COR-L47 (cell line): ENCODE measurements at regions not wholly inside any gene's neighbourhood (a gene's known extent, or its start where the extent isn't known, plus 50 kb on each side); places are given as distances from the start of the nearest gene placed in this dataset.

Experiments
- DNase-seq: peaks from one replicate; lab custom pipeline; 2025; lab: John Stamatoyannopoulos, UW

DNA sequence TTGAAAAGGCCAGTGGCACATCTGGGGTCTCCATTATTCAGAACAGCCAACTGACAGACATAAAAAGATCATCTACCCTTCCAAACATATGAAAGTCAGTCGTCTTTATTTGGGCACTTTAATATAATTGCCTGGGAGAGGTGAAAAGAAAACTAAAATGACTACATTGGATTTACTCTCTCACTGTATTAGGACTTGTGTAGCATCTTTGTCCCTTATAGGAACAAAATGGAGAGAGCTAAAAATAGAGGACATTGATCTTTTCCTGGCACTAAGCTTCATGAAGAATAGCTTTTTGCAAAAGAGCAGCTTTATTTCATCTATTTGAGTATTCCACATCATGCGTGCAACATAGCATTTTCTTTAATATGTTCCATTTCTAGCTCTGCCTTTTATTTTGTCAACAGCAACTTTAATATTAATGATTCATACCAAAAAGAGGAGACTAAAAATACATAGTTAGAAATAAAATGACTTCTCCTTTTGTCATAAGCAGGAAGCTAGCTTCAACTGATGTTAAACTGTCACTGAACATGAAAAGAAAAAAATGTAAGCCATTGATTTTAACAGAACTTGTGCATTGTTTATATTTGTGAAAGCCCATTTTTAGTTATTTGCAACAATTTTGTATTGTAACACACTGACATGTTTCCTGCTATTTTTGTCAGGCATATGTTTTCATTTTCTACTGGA, 254.6 kb downstream of the SEC23A start:
- DNase-seq, result no peak

DNA sequence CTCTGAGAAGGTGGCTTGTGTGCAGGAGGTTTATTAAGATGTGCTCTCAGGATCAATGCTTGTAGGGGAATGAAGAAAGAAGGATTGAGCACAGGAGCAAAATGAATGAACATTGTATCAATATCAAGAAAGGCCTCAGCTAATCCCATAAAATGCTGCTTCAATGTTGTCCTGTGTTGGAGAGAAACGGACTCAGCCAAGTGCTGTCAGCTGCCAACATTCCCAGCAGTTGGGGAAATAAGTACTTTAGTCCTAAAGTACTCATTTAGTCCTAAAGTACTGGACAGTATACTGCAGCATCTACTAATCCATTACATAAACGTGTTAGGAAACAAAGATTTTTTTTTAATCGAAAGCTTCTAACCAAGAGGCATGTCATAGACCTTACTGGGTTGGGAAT, 255.9 kb downstream of the SEC23A start:
- no peak for DNase-seq

DNA sequence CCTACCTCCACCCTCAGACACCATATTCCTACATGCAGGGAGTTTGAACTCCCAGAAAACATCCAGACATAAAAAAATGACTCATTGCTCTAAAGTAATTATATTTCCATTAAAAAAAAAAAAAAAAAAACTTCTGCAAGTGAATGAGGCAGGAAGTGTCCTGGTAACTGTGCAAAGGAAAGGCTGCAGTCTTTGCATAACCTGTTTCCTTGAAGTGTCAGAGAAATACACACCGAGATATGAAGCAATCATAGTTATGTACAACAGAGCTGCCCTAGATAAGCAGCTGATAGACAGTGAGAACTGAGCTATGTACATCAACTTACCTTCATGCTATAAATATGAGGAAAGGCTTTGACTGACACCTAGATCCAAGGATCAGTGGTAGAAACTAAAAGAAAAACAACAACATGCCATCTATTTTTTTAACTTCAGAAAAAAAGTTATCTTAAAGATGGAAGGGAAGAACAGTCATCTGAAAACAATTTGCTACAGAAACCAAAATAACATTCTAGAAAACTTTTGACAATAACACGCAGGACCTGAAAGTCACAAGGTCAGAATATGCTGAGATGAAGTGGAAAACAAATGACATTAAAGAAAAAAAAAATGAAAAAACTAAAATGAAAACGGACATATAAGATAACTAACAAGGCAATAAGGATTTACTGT, 263.2 kb downstream of the SEC23A start:
- no peak for DNase-seq

DNA sequence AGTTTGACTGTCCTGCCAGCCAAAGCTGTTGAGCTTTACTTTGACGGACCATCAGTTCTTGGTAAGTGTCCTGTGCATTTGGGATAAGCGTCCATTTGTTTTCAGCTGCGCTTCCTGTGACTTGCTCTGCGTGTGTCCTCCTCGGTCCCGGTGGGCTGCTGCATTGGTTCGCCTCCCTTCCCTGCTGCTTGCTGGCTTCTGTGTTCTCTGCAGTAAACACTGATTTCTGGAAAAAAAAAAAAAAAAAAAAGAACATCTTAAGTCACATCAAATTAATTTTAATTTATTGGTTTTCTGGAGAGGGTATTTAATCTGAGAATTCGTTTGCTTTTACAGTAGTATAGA, 264.1 kb downstream of the SEC23A start:
- no peak for DNase-seq

DNA sequence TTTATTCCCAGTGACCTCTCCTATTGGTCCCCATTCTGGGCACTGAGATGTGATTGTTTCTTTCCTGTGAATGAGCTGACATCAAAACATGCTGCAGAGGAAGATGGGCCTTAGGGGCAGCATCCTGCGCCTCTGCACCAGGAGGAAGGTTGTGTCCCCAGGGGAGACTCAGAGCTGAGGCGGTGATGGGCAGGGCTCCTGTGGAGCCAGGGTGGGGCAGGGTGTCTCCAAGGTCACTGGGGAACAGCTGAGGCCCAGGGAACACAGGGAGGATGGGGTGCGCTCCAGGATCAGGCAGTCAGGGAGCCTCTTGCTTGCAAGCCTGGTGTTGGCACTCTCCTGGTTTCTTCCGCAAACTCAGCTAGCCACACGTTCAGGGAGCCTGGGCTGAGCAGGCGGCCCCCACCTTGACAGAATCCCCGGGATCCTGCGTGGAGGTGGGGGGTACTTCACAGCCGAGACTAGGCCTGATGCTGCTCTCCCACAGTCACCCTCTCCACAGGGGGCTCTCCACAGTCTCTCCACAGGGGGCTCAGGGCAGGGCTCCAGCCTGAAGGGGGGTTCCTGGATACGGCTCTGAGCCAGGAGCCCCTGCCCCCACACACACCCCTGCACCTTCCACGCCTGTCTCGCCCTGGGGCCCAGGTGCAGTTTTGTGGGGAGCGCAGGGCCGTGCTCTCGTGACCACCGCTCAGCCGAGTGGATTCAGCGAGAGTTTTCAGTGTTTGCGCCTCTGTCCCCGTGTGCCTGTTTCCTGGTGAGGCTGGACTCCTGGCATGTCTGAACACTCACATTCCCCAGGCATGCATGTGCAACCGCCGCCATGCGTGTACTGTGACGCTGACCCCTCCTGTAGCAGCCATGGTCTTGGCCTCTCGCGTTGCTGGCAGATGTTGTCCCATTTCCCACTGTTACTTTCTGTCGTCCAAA, 264.7 kb downstream of the SEC23A start:
- no peak for DNase-seq

DNA sequence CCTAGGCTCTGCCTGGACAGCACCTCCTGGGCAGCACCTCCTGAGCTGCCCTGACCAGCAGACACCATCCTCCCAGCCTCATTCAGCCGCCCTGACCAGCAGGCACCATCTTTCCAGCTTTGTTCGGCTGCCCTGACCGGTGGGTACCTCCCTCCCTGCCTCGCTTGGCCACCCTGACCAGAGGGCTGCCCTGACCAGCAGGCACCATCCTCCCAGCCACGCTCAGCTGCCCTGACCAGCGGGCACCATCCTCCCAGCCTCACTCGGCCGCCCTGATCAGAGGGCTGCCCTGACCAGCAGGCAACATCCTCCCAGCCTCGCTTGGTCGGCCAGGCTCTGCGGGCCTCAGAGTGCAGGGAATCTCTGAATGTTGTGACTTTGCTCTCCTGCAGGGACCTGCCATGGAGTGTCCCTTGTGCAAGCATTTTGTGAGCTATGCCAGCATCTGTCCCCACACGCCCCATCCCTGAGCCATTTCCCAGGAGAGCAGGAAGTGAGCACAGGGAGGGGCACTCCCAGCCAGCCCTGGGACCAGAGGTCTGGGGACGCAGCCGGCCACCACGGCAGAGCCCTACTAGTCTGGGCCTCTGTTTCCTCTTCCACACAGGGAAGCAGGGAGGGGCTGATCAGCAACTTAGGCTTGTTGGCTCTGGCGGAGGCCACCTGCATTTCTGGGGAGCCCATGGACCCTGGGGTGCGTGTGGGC, 265.5 kb downstream of the SEC23A start:
- DNase-seq, result no peak

DNA sequence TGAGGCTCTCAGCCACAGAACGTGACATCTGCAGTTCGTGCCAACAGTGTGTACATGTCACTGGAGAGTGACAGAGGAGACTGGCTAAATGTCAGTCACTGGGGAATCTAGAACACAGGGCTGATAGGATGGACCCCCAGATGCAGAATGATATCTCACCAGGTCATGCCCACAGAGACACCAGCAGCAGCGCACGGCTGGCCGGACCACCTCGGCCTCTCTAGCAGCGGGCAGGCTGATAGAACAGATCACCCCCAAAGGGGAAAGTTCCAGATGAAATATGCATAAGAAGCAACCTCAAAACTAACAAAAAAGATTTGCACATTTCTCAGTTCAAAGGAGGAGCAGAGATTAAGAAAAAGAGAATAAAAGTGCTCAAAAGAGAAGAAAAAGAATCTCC, 266.5 kb downstream of the SEC23A start:
- no peak for DNase-seq

DNA sequence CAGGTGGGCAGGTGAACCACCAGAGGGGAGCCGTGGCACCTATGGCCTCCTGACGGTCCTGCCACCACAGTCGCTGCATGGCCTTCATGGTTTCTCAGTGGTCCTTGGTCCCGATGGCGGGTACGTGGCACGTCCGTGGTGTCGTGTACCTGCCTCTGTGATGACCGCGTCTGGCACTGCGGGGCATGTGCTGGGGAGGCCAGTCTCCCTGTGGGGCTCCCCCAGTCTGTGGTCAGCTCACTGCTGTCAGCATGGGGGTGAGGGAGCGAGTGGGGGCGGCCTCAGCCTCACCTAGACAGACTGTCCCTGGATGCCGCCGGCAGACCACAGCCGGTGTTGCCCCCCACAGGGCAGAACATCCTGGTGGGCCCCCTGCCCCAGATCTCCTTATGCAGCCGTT, 267.2 kb downstream of the SEC23A start:
- no peak for DNase-seq

DNA sequence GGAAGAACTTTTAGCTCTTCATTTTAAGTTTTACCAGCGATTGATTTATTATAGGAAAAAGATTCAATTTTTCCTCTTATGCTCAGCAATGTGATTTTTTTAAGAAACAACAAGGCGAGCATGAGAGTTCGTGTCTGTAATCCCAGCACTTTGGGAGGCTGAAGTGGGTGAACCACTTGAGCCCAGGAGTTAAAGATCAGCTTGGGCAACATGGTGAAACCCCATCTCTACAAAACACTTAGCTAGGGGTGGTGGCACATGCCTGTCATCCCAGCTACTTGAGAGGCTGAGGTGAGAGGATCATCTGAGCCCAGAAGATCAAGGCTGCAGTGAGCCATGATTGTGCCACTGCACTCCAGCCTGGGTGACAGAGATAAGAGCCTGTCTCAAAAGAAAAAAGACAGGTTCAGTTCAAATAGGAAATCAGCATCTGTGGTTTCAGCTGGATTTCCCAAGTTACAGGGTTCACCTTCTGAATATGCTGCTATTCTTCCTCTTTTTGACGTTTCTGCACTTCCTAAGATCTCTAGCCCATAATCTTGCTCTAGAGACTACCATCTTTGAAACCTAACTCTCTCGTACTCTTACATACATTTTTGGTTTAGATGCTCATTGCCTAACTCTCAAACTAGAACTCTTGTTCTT, 274.7 kb downstream of the SEC23A start:
- no peak for DNase-seq

DNA sequence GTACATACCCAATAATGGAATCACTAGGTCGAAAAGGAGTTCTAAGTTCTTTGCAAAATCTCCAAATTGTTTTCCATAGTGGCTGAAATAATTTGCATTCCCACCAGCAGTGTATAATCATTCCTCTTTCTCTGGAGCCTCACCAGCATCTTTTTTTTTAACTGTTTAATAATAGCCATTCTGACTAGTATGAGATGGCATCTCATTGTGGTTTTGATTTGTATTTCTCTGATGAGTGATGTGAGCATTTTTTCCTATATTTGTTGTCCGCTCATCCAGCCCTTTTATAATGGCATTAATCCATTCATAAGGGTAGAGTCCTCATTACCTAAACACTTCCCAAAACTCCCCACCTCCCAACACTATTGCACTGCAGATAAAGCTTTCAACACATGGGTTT, 278.3 kb downstream of the SEC23A start:
- no peak for DNase-seq

DNA sequence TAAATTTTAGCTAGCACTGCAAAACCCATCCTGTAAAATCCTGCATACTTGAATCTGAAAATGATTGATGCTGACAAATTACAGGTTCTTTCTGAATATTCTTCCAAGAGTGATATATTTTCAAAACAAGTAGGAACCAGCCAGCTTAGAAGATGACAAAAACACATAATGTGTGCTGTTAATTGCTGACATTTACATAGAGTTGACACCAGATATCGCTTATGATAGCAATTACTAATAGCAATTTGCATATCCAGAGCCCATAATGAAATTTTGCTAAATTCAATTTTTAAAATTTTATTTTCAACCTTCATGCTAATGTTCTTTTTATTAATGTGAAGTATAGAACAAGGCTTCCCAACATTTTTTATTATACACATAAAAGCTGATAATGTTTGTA, 284.5 kb downstream of the SEC23A start:
- no peak for DNase-seq

DNA sequence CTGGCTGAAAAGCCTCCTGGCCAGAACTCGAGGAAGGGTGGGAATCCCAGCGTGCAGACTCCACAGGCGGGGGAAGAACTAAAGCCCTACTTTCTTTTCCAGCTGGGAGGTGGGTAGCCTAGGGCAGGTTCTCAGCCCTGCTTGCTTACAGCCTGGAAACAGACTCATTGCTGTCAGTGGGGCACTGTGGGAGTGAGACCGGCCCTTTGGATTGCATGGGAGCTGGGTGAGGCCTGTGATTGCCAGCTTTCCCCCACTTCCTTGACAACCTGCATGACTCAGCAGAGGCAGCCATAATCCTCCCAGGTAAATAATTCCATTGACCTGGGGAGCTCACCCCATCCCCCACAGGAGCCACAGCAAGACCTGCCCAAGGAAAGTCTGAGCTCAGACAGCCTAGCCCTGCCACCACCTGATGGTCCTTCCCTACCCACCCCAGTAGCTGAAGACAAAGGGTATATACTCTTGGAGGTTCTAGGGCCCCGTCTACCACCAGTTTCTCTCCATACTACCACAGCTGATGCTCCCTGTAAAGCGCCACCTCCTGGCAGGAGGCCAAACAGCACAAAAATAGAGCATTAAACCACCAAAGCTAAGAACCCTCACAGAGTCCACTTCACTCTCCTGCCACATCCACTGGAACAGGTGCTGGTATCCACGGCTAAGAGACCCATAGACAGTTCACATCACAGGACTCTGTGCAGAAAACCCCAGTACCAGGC, 294.1 kb downstream of the SEC23A start:
- DNase-seq, result no peak

DNA sequence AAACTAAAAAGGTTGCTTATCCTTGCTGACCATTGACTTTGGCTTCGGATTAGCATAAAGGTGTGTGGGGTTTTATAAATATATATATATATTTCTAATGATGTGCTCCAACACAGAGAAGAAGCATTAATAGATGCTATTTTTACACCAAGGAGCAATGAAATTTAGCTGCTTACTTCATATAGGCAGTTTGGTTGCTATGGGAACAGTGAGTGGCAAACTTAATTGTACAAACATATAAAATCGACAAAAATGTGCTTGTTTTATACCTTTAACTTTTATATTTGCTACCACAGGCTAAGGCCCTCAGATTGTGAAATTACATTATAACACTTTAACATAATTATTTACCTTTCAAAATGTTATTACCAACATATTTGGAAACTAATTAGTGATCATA, 303.4 kb downstream of the SEC23A start:
- DNase-seq, result no peak

DNA sequence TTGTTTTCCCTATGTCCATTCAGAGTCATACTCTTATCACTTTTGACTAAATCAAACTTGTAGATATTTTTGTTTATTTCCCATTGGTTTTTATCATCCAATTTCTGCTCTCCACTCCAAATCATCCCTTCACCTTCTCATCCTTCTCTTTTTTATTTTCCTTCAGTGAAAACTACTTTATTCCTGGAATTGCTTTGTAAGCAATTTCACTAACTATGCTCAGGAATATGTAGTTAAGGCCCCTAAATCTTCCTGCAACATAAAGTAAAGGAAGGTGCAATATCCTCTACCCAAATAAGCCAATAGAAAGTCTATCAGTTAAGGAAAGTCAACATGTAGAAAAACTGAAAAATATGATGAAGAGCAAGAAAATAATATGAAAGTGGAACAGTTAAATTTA, 308.4 kb downstream of the SEC23A start:
- no peak for DNase-seq

DNA sequence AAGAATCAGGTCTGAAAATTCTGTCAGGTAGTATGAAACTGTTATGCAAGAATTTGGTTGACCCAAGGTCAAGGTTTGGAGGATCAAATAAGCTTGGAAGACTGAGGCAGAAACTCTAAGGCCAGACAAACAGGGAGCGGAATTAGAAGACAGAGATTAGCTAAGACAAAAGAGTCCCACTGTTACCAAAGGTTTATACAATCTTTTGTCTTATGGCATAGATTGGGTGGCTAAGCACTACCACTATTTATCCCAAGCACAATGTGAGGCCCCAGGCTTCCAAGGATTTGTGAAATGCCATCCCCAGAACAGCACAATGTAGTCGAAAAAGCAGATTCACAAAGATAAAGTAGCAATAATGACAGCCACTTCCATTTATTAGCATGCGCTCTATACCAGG, 311.2 kb downstream of the SEC23A start:
- DNase-seq, result no peak

DNA sequence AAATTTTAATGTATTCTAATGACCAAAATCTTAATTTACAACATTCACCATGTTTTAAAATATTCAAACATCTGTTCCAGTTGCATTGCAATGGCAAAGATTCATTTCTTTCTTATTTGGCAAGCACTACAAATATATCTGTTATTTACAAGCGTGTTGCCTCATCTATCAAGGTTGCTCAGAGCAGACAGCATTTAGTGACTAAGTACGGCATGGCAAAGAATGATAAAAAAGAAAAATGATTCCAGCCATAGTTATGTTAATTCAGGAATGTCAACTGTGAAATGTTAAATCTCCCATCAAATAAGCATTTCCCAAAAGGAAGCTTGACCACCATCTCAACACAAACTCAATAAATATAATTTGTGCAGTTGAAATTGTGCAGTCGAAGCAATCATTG, 312.1 kb downstream of the SEC23A start:
- DNase-seq, result no peak

DNA sequence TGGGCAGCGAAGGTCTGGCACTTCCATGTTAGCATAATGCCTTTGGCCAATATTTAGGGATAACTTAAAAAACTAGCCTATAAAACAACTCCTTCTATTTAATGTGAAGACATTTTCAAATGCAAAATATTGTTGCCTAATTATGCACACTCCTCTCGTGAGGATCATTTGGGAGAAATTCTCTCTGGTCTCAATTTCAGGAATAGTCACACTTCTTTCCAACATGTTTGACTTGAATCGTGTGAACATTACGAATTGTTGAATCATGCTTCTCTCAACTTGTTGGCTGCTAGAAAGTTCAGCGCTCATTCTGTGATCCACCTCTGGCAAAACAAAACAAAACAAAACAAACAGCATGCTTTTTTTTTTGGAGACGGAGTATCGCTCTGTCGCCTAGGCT, 313.2 kb downstream of the SEC23A start:
- no peak for DNase-seq

DNA sequence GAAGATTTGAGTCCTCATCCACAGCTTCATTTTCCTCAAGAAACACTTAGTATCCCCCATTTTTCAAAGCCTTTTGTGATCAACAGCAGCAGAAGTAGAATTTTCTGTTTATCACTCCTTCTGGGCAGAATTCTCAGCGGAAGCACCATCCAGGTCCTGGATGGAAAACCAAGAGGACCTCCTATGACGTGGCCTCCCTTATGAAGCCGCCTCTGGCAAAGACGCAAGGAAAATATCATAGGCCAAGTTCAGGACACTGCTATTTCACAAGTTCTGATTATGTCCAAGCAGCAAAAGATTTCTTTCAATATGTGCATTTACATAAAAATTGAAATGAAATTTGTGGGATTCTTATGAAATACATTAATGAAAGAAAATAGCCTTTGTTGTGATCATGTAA, 315.0 kb downstream of the SEC23A start:
- no peak for DNase-seq

DNA sequence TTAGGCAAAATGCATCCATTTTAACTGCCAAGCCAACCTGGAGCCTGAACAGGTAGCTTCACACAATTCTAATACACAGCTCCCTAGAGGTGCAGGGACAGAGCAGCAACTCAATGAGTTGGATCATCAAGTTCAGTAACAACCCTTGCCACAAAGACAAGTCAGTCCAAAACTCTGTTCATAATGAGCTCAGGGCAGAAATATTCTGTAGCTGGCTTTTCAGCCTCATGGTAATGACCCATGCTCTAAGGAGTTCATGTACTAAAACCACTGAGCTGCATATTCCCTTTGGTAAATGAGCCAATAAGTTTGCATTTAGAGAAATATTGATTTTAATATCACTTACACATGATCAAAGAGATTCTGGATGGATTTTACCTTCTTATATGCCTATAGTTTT, 316.1 kb downstream of the SEC23A start:
- DNase-seq, result no peak

DNA sequence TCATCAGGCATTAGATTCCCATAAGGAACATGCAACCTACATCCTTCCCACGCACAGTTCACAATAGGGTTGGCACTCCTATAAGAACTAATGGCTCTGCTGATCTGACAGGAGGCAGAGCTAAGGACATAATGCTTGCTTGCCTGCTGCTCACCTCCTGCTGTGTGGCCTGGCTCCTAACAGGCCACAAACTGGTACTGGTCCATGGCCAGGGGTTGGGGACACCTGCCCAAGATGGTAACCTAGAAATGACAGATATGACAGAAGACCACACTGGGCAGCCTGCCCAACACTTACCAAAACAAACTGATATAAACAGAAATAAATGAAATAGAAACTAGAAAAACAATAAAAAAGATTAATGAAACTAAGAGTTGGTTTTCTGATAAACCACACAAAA, 325.6 kb downstream of the SEC23A start:
- DNase-seq, result no peak

DNA sequence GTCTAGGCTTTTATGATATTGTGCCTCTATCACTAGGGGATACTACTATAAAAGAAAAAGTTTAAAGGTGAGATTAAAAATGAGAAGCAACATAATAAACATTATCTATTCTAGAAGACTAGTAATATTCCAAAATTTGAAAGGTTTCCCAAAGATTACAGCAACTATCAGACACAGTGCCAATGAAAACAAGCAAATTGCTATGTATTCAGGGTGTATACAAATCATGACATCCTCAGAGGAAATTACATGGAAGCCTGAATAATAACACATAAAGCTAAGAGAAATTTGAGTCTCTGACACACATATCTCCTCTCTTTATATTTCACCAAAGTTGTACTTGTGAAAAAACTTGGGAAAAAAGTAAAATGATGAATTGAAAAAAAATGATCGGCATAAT, 327.0 kb downstream of the SEC23A start:
- DNase-seq, result no peak
